ENCODE measurements at regions not wholly inside any gene's neighbourhood (a gene's known extent, or its start where the extent isn't known, plus 50 kb on each side); places are given as distances from the start of the nearest gene placed in this dataset.

GRCh38 chr22:49188591-49188990 is 639.1 kb downstream of the BRD1 start:
- H3K4me3 ChIP-seq (ENCODE audit: low read depth, low read length) = no peak overlapping the region
- TF ChIP-seq, protein P1, sequence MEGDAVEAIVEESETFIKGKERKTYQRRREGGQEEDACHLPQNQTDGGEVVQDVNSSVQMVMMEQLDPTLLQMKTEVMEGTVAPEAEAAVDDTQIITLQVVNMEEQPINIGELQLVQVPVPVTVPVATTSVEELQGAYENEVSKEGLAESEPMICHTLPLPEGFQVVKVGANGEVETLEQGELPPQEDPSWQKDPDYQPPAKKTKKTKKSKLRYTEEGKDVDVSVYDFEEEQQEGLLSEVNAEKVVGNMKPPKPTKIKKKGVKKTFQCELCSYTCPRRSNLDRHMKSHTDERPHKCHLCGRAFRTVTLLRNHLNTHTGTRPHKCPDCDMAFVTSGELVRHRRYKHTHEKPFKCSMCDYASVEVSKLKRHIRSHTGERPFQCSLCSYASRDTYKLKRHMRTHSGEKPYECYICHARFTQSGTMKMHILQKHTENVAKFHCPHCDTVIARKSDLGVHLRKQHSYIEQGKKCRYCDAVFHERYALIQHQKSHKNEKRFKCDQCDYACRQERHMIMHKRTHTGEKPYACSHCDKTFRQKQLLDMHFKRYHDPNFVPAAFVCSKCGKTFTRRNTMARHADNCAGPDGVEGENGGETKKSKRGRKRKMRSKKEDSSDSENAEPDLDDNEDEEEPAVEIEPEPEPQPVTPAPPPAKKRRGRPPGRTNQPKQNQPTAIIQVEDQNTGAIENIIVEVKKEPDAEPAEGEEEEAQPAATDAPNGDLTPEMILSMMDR (conservative IDR thresholded peaks at IDR 0.05; ENCODE audit: low read depth, low read length) = no peak
- no peak for DNase-seq (ENCODE audit: low read depth)

- no peak overlapping the region for H3K4me3 ChIP-seq (ENCODE audit: low read depth, low read length)
- TF ChIP-seq, protein P1 (conservative IDR thresholded peaks at IDR 0.05; ENCODE audit: low read depth, low read length) = no peak
- no peak for DNase-seq (ENCODE audit: low read depth)
Observed at GRCh38 chr22:49188091-49188490, 639.6 kb downstream of the BRD1 start.

DNA sequence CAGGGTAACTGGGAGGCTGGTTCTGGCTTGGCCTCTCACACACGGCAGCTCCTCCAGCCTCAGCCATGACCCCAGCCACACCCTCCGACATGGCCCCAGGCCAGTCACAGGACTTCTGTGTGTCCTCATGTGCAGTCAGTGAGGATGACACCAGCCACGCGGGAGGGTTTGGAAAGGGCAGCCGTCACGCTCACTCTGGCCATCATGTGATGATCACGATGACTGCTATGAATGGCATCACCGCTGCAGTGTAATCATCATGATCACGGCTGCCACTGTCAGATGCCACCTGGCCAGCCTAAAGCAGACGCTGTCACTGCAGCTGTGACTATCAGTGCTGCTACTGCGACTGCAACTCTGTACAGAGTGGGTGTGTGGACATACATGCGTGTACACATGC is 640.9 kb downstream of the BRD1 start:
- no peak for DNase-seq (ENCODE audit: low read depth)
- H3K4me3 ChIP-seq (ENCODE audit: low read depth, low read length) = no peak overlapping the region
- TF ChIP-seq, protein P1 (conservative IDR thresholded peaks at IDR 0.05; ENCODE audit: low read depth, low read length) = no peak

GRCh38 chr22:49186293-49186692 is 641.4 kb downstream of the BRD1 start:
- TF ChIP-seq, protein P1 (conservative IDR thresholded peaks at IDR 0.05; ENCODE audit: low read depth, low read length) = no peak
- DNase-seq (ENCODE audit: low read depth) = no peak
- H3K4me3 ChIP-seq (ENCODE audit: low read depth, low read length) = no peak overlapping the region

- H3K4me3 ChIP-seq (ENCODE audit: low read depth, low read length) = no peak overlapping the region
- TF ChIP-seq, protein P1 (conservative IDR thresholded peaks at IDR 0.05; ENCODE audit: low read depth, low read length) = no peak
- no peak for DNase-seq (ENCODE audit: low read depth)
Observed at GRCh38 chr22:49185312-49185969, 642.2 kb downstream of the BRD1 start.

DNA sequence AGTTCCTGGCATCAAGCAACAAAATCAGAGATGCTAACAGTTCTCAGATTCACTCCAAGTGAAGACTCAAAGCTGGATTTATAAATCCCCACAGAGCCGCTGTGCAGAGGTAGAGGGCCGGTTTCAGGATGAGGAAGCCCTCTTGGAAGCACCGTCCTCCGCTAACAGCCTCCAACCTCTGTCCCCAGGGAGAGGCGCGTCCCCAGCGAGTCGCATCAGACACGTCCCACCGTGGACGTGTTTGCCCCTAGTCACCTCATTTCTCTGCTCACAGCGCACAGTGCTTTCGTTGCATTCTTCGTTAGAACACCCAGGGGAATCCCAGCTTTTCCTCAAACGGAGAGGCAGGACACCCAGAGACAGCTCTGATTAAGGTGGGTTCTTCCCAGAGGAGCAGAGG is 642.9 kb downstream of the BRD1 start:
- no peak for DNase-seq (ENCODE audit: low read depth)
- TF ChIP-seq, protein P1 (conservative IDR thresholded peaks at IDR 0.05; ENCODE audit: low read depth, low read length) = no peak
- H3K4me3 ChIP-seq (ENCODE audit: low read depth, low read length) = no peak overlapping the region

DNA sequence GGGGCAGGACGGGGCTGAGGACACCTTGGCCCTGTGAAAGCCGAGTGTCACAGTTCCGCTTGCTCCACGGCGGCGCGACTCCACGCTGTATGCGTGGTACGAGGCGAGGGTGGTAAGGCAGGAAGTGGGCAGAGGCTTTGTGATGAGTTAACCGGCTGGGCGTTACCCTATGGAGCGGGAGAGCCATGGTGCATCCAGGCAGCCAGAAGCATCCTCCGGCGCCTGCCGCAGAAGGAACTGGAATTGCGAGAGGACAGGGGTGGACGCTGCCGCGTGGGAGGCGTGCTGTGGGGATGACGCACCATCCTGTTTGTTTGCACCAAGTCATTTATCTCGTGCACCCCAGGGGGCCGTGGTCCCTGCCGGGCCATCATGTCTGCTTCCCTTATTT is 643.9 kb downstream of the BRD1 start:
- H3K4me3 ChIP-seq (ENCODE audit: low read depth, low read length) = no peak overlapping the region
- DNase-seq (ENCODE audit: low read depth) = no peak
- TF ChIP-seq, protein P1 (conservative IDR thresholded peaks at IDR 0.05; ENCODE audit: low read depth, low read length) = no peak
